H9 (cell line): ENCODE measurements at regions not wholly inside any gene's neighbourhood (a gene's known extent, or its start where the extent isn't known, plus 50 kb on each side); places are given as distances from the start of the nearest gene placed in this dataset.

Experiments used
- DNase-seq: peaks from one replicate; pipeline ENCODE4 v3.0.0-alpha.2; 2017
- H2AFZ ChIP-seq: one replicate; pipeline ENCODE4 v1.6.1; 2013; ENCODE audit warnings: mild to moderate bottlenecking, low read length, control low read depth, moderate library complexity
- H2AK5ac ChIP-seq: 2 replicates; pipeline ENCODE4 v1.6.1; 2013; ENCODE audit warnings: low read length, control low read depth, mixed read lengths; ENCODE audit not compliant: insufficient read length
- H2BK120ac ChIP-seq: one replicate; pipeline ENCODE4 v1.6.1; 2013; ENCODE audit warnings: low read depth, mild to moderate bottlenecking, low read length, control low read depth, inconsistent platforms; ENCODE audit not compliant: poor library complexity, severe bottlenecking
- H2BK12ac ChIP-seq: 2 replicates; pipeline ENCODE4 v1.6.1; 2013; ENCODE audit warnings: low read length, control low read depth, mixed read lengths, low read depth; ENCODE audit not compliant: insufficient read length
- H2BK15ac ChIP-seq: 2 replicates; pipeline ENCODE4 v1.6.1; 2013; ENCODE audit warnings: low read depth, low read length, control low read depth
- H2BK20ac ChIP-seq: one replicate; pipeline ENCODE4 v1.6.1; 2013; ENCODE audit warnings: low read depth, mild to moderate bottlenecking, low read length, control low read depth, inconsistent platforms; ENCODE audit not compliant: poor library complexity, severe bottlenecking
- H2BK5ac ChIP-seq: 2 replicates; pipeline ENCODE4 v1.6.1; 2013; ENCODE audit warnings: low read length, control low read depth, mixed read lengths; ENCODE audit not compliant: insufficient read length
- H3K14ac ChIP-seq: 2 replicates; pipeline ENCODE4 v1.6.1; 2013; ENCODE audit warnings: low read length, control low read depth; ENCODE audit not compliant: insufficient read depth
- H3K18ac ChIP-seq: 2 replicates; pipeline ENCODE4 v1.6.1; 2013; ENCODE audit warnings: low read depth, mild to moderate bottlenecking, mixed read lengths, low read length, control low read depth; ENCODE audit not compliant: insufficient read length
- H3K23ac ChIP-seq: 2 replicates; pipeline ENCODE4 v1.6.1; 2013; ENCODE audit warnings: low read length, control low read depth, mixed read lengths, low read depth; ENCODE audit not compliant: insufficient read length
- H3K23me2 ChIP-seq: 2 replicates; pipeline ENCODE4 v1.6.1; 2013; ENCODE audit warnings: low read depth, mild to moderate bottlenecking, mixed read lengths, low read length, control low read depth; ENCODE audit not compliant: insufficient read length, poor library complexity, severe bottlenecking
- H3K27ac ChIP-seq: 2 replicates; pipeline ENCODE4 v1.5.1; 2013; ENCODE audit warnings: low read length, control low read depth, mixed read lengths, low read depth; ENCODE audit not compliant: insufficient read length
- H3K27me3 ChIP-seq: 2 replicates; pipeline ENCODE4 v1.6.1; 2013; ENCODE audit warnings: low read length, control low read depth, inconsistent platforms; ENCODE audit not compliant: insufficient read depth
- H3K4ac ChIP-seq: 2 replicates; pipeline ENCODE4 v1.6.1; 2013; ENCODE audit warnings: low read depth, mild to moderate bottlenecking, control low read depth, inconsistent platforms, low read length, moderate library complexity
- H3K4me1 ChIP-seq: 2 replicates; pipeline ENCODE4 v1.6.1; 2013; ENCODE audit warnings: low read length, control low read depth, inconsistent platforms; ENCODE audit not compliant: insufficient read depth
- H3K4me2 ChIP-seq: 2 replicates; pipeline ENCODE4 v1.6.1; 2013; ENCODE audit warnings: low read length, control low read depth, mixed read lengths; ENCODE audit not compliant: insufficient read length, insufficient read depth
- H3K56ac ChIP-seq: 2 replicates; pipeline ENCODE4 v1.6.1; 2013; ENCODE audit warnings: low read depth, mild to moderate bottlenecking, mixed read lengths, low read length, control low read depth; ENCODE audit not compliant: insufficient read length
- H3K79me1 ChIP-seq: 2 replicates; pipeline ENCODE4 v1.6.1; 2013; ENCODE audit warnings: low read depth, mild to moderate bottlenecking, moderate library complexity, low read length, control low read depth, inconsistent platforms; ENCODE audit not compliant: insufficient read depth, poor library complexity, severe bottlenecking
- H3K79me2 ChIP-seq: 2 replicates; pipeline ENCODE4 v1.6.1; 2013; ENCODE audit warnings: low read length, control low read depth, inconsistent platforms; ENCODE audit not compliant: insufficient read depth
- H3K9ac ChIP-seq: 2 replicates; pipeline ENCODE4 v1.6.1; 2013; ENCODE audit warnings: low read length, control low read depth, mixed read lengths; ENCODE audit not compliant: insufficient read length; ENCODE audit errors: extremely low read depth
- H3K9me3 ChIP-seq: one replicate; pipeline ENCODE4 v1.6.1; 2013; ENCODE audit warnings: low read depth, low read length, inconsistent platforms; ENCODE audit not compliant: control insufficient read depth
- H3T11ph ChIP-seq: one replicate; pipeline ENCODE4 v1.6.1; 2013; ENCODE audit warnings: mild to moderate bottlenecking, low read length, control low read depth, inconsistent platforms
- H4K20me1 ChIP-seq: one replicate; pipeline ENCODE4 v1.6.1; 2013; ENCODE audit not compliant: control insufficient read depth, insufficient read length, insufficient read depth
- H4K5ac ChIP-seq: 2 replicates; pipeline ENCODE4 v1.6.1; 2013; ENCODE audit warnings: low read depth, mild to moderate bottlenecking, mixed read lengths, low read length, control low read depth; ENCODE audit not compliant: insufficient read length
- H4K8ac ChIP-seq: replicated peaks from 2 replicates; pipeline ENCODE4 v1.6.1; 2013; ENCODE audit warnings: low read length, control low read depth, mixed read lengths, low read depth; ENCODE audit not compliant: insufficient read length
- H4K91ac ChIP-seq: 2 replicates; pipeline ENCODE4 v1.6.1; 2013; ENCODE audit warnings: low read depth, mild to moderate bottlenecking, moderate library complexity, mixed read lengths, low read length, control low read depth; ENCODE audit not compliant: insufficient read length
- H3K27ac Mint-ChIP-seq, 3 experiments: 2 replicates in 2 of 3; 3 replicates in 1 of 3; pipeline ENCODE4 v1.8.0; 2020 to 2021; ENCODE audit warnings: mixed read lengths in 3 of 3, mild to moderate bottlenecking in 1 of 3, moderate library complexity in 1 of 3
- H3K27me3 Mint-ChIP-seq: 2 replicates; pipeline ENCODE4 v1.8.0; 2021; ENCODE audit warnings: low read depth, mild to moderate bottlenecking, moderate library complexity, mixed read lengths
- H3K36me3 Mint-ChIP-seq, 3 experiments: 2 replicates in 2 of 3; 3 replicates in 1 of 3; pipeline ENCODE4 v1.8.0; 2020 to 2021; ENCODE audit warnings: low read depth in 3 of 3, mixed read lengths in 3 of 3; ENCODE audit not compliant: insufficient read depth in 1 of 3
- H3K4me1 Mint-ChIP-seq, 2 experiments: 2 replicates each; pipeline ENCODE4 v1.8.0; 2020; ENCODE audit warnings: mixed read lengths in 2 of 2
- H3K4me3 Mint-ChIP-seq, 2 experiments: 2 replicates in 1 of 2; 3 replicates in 1 of 2; pipeline ENCODE4 v1.8.0; 2020 to 2021; ENCODE audit warnings: mild to moderate bottlenecking in 2 of 2, mixed read lengths in 2 of 2, moderate library complexity in 1 of 2
- H3K9me3 Mint-ChIP-seq, 2 experiments: 2 replicates in 1 of 2; 3 replicates in 1 of 2; pipeline ENCODE4 v1.8.0; 2020; ENCODE audit warnings: mild to moderate bottlenecking in 2 of 2, mixed read lengths in 2 of 2, moderate library complexity in 1 of 2
- CTCF ChIP-seq: fragments of 200-600 bp; sonication (generic); conservative IDR thresholded peaks from 3 replicates; pipeline ENCODE4 v1.8.0; 2021; ENCODE audit warnings: antibody characterized with exemption, mild to moderate bottlenecking
- WGBS: extraction: QIAGEN DNeasy Blood & Tissue Kit; methylation state at CpG from one replicate; pipeline ENCODE4 v1.1.7; 2013; ENCODE audit warnings: missing lambda C conversion rate, low lambda C conversion rate, mixed read lengths; ENCODE audit not compliant: insufficient read length; ENCODE audit errors: extremely low coverage; 5-methylcytosine and 5-hydroxymethylcytosine counted together

DNA sequence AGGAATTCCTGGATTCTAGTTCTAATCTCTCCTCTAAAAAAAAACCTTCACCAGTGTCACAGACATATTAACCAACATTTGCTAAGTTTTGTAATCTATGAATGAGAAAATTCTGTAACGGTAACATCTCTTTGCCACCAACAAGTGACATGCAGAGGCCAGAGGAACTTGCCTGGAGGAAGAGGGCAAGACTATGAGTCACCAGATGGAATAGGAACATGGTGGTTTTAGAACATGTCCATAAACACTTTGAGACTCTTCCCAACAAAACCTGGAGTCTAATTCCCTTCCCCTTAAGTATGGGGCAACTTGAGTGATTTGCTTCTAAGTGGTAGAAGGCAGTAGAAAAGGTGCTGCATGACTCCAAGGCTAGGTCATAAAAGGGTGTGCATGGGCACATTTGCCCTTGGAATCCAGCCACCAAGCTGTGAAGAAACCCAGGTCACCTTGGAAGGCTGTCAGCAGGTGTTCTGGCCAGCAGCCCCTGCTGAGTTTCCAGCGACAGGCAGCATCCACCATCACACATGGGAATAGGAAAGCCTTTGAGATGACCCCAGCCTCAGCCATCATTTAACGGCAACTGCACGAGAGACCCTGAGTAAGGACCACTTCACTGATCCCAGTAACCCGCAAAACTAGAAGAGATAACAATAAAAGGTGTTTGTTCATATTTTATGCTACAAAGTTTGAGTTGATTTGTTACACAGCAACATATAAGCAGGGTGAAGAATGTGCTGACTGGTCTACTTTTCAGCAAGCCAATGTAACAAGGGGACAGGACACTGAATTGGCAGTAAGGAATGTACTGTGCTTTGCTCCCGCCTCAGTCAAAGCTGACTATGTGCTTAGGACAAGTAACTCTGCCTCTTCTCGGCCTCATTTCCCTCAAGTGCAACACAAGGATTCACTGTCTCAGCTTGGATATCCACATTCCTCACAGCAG, 90.6 kb downstream of the SKA1 start:
- no peaks in the 10 kb centered on the region for H3K79me1 ChIP-seq
- no peak overlapping the region for H4K91ac ChIP-seq
- no peak overlapping the region for H4K5ac ChIP-seq
- no peak overlapping the region for H3K18ac ChIP-seq
- H3K23me2 ChIP-seq: no peaks in the 10 kb centered on the region
- Mint-ChIP-seq H3K27ac (no peak overlapping the region), H3K27me3 (no peaks in the 10 kb centered on the region; the same call in 1 of the 2 replicates), H3K36me3 (no peaks in the 10 kb centered on the region), H3K9me3 (no peaks in the 10 kb centered on the region), H3K4me1 (peaks cover 0 to 5% of the 10 kb centered on the region in 2 experiments; a peak in 1 of 4 replicates), H3K4me3 (no peak overlapping the region)
- H3K56ac ChIP-seq: no peak overlapping the region
- WGBS: no CpG with 5 or more reads among the region's 7 CpGs
- no peaks in the 10 kb centered on the region for H3K9me3 ChIP-seq
- H4K20me1 ChIP-seq: no peaks in the 10 kb centered on the region
- TF ChIP-seq CTCF: no peak
- H2AFZ ChIP-seq: no peak overlapping the region
- no peak overlapping the region for H2BK15ac ChIP-seq
- no peak overlapping the region for H3K23ac ChIP-seq
- no peak overlapping the region for H3T11ph ChIP-seq
- H3K14ac ChIP-seq: no peak overlapping the region
- no peak for DNase-seq
- no peak overlapping the region for H2BK5ac ChIP-seq
- H4K8ac ChIP-seq: no peak overlapping the region
- H3K4me2 ChIP-seq: no peak overlapping the region
- no peaks in the 10 kb centered on the region for H3K79me2 ChIP-seq
- H2BK12ac ChIP-seq: no peak overlapping the region
- no peak overlapping the region for H2AK5ac ChIP-seq
- no peaks in the 10 kb centered on the region for H3K27me3 ChIP-seq
- no peak overlapping the region for H3K27ac ChIP-seq
- no peak overlapping the region for H3K9ac ChIP-seq
- no peak overlapping the region for H2BK120ac ChIP-seq
- H2BK20ac ChIP-seq: no peak overlapping the region
- no peaks in the 10 kb centered on the region for H3K4me1 ChIP-seq
- no peak overlapping the region for H3K4ac ChIP-seq
